Smooth muscle cell (in vitro differentiated cells): ENCODE measurements at regions not wholly inside any gene's neighbourhood (a gene's known extent, or its start where the extent isn't known, plus 50 kb on each side); places are given as distances from the start of the nearest gene placed in this dataset.
A peak's percentile ranks its signal among the peaks of the same experiment; 100 is the strongest.

ENCODE experiments used
- DNase-seq: peaks from one replicate; lab custom pipeline; 2025; ENCODE audit not compliant: unreplicated experiment; lab: John Stamatoyannopoulos, UW
- H2AFZ ChIP-seq: fragments of 200-600 bp; sonication (generic); 2 replicates; pipeline ENCODE4 v1.6.0; 2016; ENCODE audit warnings: antibody characterized with exemption, low read depth, mild to moderate bottlenecking
- H3F3A ChIP-seq: fragments of 200-600 bp; sonication (generic); 2 replicates; pipeline ENCODE4 v1.6.0; 2017; ENCODE audit warnings: antibody characterized with exemption, low read depth
- H3K27ac ChIP-seq: fragments of 200-600 bp; sonication (generic); 2 replicates; pipeline ENCODE4 v1.5.1; 2016; ENCODE audit warnings: low read depth, mild to moderate bottlenecking
- H3K27me3 ChIP-seq: fragments of 200-600 bp; sonication (generic); 2 replicates; pipeline ENCODE4 v1.6.1; 2016; ENCODE audit warnings: low read depth, mild to moderate bottlenecking
- H3K36me3 ChIP-seq: fragments of 200-600 bp; sonication (generic); 2 replicates; pipeline ENCODE4 v1.5.1; 2016; ENCODE audit warnings: low read depth
- H3K4me1 ChIP-seq: fragments of 200-600 bp; sonication (generic); 2 replicates; pipeline ENCODE4 v1.5.1; 2016; ENCODE audit warnings: low read depth
- H3K4me2 ChIP-seq: fragments of 200-600 bp; sonication (generic); 2 replicates; pipeline ENCODE4 v1.6.0; 2016; ENCODE audit warnings: mild to moderate bottlenecking
- H3K4me3 ChIP-seq: fragments of 200-600 bp; sonication (generic); 2 replicates; pipeline ENCODE4 v1.5.1; 2016; ENCODE audit warnings: mild to moderate bottlenecking
- H3K79me2 ChIP-seq: fragments of 200-600 bp; sonication (generic); 2 replicates; pipeline ENCODE4 v1.6.0; 2016; ENCODE audit warnings: low read depth, mild to moderate bottlenecking
- H3K9ac ChIP-seq: fragments of 200-600 bp; sonication (generic); 2 replicates; pipeline ENCODE4 v1.6.0; 2016; ENCODE audit warnings: low read depth
- H3K9me3 ChIP-seq: fragments of 200-600 bp; sonication (generic); replicated peaks from 2 replicates; pipeline ENCODE4 v1.5.1; 2016; ENCODE audit warnings: low read depth
- H4K20me1 ChIP-seq: fragments of 200-600 bp; sonication (generic); 2 replicates; pipeline ENCODE4 v1.6.0; 2016; ENCODE audit warnings: low read depth
- WGBS: methylation state at CpG from one replicate; pipeline ENCODE4 v1.1.7; 2016; ENCODE audit warnings: low lambda C conversion rate; 5-methylcytosine and 5-hydroxymethylcytosine counted together
- TF ChIP-seq, protein P1 (sequence below): fragments of 200-600 bp; sonication (generic); IDR thresholded peaks from 2 replicates; pipeline ENCODE4 v1.5.1; 2017; ENCODE audit warnings: borderline replicate concordance, mild to moderate bottlenecking, antibody characterized with exemption; ENCODE audit not compliant: insufficient read depth, poor library complexity, severe bottlenecking

GRCh38 chr1:227451057-227451456, 112.3 kb upstream of the ZNF678 start:
- H3K9ac ChIP-seq = no peak overlapping the region

DNA sequence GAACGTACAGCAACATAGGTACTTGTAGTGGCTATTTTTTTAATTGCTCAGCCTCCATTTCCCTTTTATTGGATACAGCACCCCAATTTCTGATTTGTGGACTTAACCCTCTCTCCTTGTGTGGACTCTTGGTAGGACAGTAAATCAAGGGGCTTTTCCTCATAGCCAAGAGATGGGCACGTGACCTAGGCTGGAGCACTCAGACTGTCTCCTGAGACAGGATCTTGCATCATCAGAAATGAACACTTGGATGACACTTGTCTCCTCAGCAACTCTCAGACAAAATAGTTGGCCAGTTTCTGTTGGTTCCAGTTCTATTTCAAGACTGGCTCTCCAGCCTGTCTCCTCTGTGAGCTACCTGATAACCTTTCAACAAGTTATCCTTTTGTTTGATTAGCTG, 112.9 kb upstream of the ZNF678 start:
- DNase-seq = no peak
- Histone ChIP-seq H4K20me1 (no peaks in the 10 kb centered on the region), H3F3A (no peaks in the 10 kb centered on the region), H3K4me3 (no peak overlapping the region), H3K79me2 (no peaks in the 10 kb centered on the region), H3K27me3 (peaks cover 8% of the 10 kb centered on the region), H3K4me2 (no peak overlapping the region), H3K9me3 (no peaks in the 10 kb centered on the region), H3K9ac (no peak overlapping the region), H3K36me3 (no peaks in the 10 kb centered on the region), H2AFZ (no peak overlapping the region), H3K4me1 (no peaks in the 10 kb centered on the region), H3K27ac (no peak overlapping the region)
- 98% methylated on average over 2 of the region's 2 CpGs for WGBS
- TF ChIP-seq, protein P1, sequence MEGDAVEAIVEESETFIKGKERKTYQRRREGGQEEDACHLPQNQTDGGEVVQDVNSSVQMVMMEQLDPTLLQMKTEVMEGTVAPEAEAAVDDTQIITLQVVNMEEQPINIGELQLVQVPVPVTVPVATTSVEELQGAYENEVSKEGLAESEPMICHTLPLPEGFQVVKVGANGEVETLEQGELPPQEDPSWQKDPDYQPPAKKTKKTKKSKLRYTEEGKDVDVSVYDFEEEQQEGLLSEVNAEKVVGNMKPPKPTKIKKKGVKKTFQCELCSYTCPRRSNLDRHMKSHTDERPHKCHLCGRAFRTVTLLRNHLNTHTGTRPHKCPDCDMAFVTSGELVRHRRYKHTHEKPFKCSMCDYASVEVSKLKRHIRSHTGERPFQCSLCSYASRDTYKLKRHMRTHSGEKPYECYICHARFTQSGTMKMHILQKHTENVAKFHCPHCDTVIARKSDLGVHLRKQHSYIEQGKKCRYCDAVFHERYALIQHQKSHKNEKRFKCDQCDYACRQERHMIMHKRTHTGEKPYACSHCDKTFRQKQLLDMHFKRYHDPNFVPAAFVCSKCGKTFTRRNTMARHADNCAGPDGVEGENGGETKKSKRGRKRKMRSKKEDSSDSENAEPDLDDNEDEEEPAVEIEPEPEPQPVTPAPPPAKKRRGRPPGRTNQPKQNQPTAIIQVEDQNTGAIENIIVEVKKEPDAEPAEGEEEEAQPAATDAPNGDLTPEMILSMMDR = no peak

More at GRCh38 chr1:227451057-227451456, 112.3 kb upstream of the ZNF678 start:
- DNase-seq = no peak
- TF ChIP-seq, protein P1 = no peak
- H3K36me3 ChIP-seq = no peaks in the 10 kb centered on the region
- H3K4me2 ChIP-seq = no peak overlapping the region
- H4K20me1 ChIP-seq = no peaks in the 10 kb centered on the region
- H2AFZ ChIP-seq = no peak overlapping the region
- 100% methylated on average over 2 of the region's 2 CpGs for WGBS
- no peak overlapping the region for H3K27ac ChIP-seq
- H3K4me1 ChIP-seq = no peaks in the 10 kb centered on the region
- no peak overlapping the region for H3K4me3 ChIP-seq
- no peaks in the 10 kb centered on the region for H3F3A ChIP-seq
- no peaks in the 10 kb centered on the region for H3K79me2 ChIP-seq
- no peaks in the 10 kb centered on the region for H3K9me3 ChIP-seq
- peaks cover 8% of the 10 kb centered on the region for H3K27me3 ChIP-seq

DNA sequence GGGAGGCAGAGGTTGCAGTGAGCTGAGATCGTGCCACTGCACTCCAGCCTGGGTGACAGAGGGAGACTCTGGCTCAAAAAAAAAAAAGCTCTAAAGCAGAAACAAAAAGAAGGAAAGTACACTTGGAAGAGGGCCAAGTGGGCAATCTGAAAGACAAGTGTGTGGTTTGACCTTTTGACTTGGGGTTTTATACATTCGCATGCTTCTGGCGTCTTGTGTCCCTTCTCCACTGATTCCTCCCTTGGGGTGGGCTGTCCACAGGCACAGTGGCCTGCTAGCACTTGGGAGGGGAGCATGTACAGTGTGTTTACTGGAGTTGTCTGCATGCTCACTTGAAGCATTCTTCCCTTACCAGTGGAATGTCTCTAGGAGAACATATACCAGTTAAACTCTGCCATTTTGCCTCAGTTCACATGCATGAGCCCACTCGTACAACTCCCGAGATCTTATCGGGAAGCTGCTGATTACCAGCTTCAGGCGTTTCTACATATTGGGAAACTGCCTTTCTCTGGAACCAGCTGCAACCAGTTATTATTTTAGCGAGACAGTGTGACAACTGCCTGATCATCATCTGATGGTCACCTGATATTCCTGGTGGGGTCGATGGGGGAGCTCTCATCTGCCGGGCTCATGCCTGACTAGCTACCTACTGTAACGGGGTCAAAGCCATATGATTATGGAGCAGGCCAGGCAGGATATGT, 113.5 kb upstream of the ZNF678 start:
- Histone ChIP-seq H3K4me2 (no peak overlapping the region), H2AFZ (no peak overlapping the region), H3K9ac (no peak overlapping the region), H3K27ac (no peak overlapping the region), H3K4me3 (no peak overlapping the region), H3K79me2 (no peaks in the 10 kb centered on the region), H3F3A (no peaks in the 10 kb centered on the region), H3K36me3 (no peaks in the 10 kb centered on the region), H4K20me1 (no peaks in the 10 kb centered on the region), H3K27me3 (peaks cover 8% of the 10 kb centered on the region), H3K9me3 (no peaks in the 10 kb centered on the region), H3K4me1 (no peaks in the 10 kb centered on the region)
- WGBS = 77% methylated on average over 11 of the region's 11 CpGs
- TF ChIP-seq, protein P1 = no peak
- no peak for DNase-seq

DNA sequence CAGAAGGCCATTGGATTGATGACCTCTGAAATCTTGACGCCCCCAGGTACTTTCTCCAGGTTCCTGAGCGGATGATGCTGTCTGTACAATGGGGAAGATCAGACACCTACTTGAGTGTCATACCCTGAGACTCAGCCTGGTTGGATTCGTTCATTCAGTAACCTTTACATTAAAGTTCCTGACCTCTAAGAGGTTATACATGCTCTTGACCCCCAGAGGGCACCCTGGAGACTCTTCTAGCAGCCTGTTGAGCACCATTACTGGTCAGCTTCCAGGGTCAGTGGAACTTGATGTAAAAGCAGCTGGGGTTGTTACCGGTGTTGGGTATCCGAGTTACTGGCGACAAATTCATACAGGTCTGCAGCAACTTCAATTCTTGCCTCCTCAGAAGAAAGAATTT, 114.3 kb upstream of the ZNF678 start:
- H3F3A ChIP-seq = no peaks in the 10 kb centered on the region
- 43% methylated on average over 6 of the region's 6 CpGs for WGBS
- no peaks in the 10 kb centered on the region for H3K79me2 ChIP-seq
- H4K20me1 ChIP-seq = no peaks in the 10 kb centered on the region
- TF ChIP-seq, protein P1 = peak; percentile 46
- H3K9me3 ChIP-seq = no peaks in the 10 kb centered on the region
- no peak overlapping the region for H3K9ac ChIP-seq
- peaks cover 2% of the 10 kb centered on the region for H3K27me3 ChIP-seq
- H3K4me2 ChIP-seq = no peak overlapping the region
- no peak overlapping the region for H2AFZ ChIP-seq
- no peaks in the 10 kb centered on the region for H3K4me1 ChIP-seq
- no peak overlapping the region for H3K27ac ChIP-seq
- no peaks in the 10 kb centered on the region for H3K36me3 ChIP-seq
- H3K4me3 ChIP-seq = no peak overlapping the region
- DNase-seq = no peak
